Mucosa of rectum (tissue), 2 donors: ENCODE measurements at regions not wholly inside any gene's neighbourhood (a gene's known extent, or its start where the extent isn't known, plus 50 kb on each side); places are given as distances from the start of the nearest gene placed in this dataset.

Experiments
- H3K27ac ChIP-seq, 2 donors: one replicate each; pipeline ENCODE4 v1.7.0; 2013; ENCODE audit warnings: inconsistent platforms in 2 of 2, low read depth in 2 of 2, low read length in 2 of 2
- H3K27me3 ChIP-seq, 2 donors: one replicate each; pipeline ENCODE4 v1.7.0; 2013; ENCODE audit warnings: low read length in 2 of 2; ENCODE audit not compliant: control insufficient read depth in 2 of 2, insufficient read depth in 2 of 2
- H3K36me3 ChIP-seq, 2 donors: one replicate each; pipeline ENCODE4 v1.7.0; 2013; ENCODE audit warnings: low read length in 2 of 2; ENCODE audit not compliant: control insufficient read depth in 2 of 2, insufficient read depth in 2 of 2
- H3K4me1 ChIP-seq, 2 donors: one replicate each; pipeline ENCODE4 v1.7.0; 2013; ENCODE audit warnings: low read length in 2 of 2, mild to moderate bottlenecking in 1 of 2; ENCODE audit not compliant: control insufficient read depth in 2 of 2, insufficient read depth in 2 of 2
- H3K4me3 ChIP-seq, 2 donors: one replicate each; pipeline ENCODE4 v1.7.0; 2013; ENCODE audit warnings: low read length in 2 of 2
- H3K9ac ChIP-seq, 2 donors: one replicate each; pipeline ENCODE4 v1.7.0; 2013; ENCODE audit warnings: low read length in 2 of 2, low read depth in 1 of 2, mild to moderate bottlenecking in 1 of 2
- H3K9me3 ChIP-seq, 2 donors: one replicate each; pipeline ENCODE4 v1.7.0; 2013; ENCODE audit warnings: low read length in 2 of 2; ENCODE audit not compliant: control insufficient read depth in 2 of 2
- donor health status: healthy.
- donor health status: Normal muscosa, but diverticular disease.

- no peak overlapping the region for H3K4me3 ChIP-seq
- H3K9me3 ChIP-seq, result no peaks in the 10 kb centered on the region
- no peaks in the 10 kb centered on the region for H3K4me1 ChIP-seq
Observed at GRCh38 chr12:91565246-91565645, 382.6 kb upstream of the DCN start.

DNA sequence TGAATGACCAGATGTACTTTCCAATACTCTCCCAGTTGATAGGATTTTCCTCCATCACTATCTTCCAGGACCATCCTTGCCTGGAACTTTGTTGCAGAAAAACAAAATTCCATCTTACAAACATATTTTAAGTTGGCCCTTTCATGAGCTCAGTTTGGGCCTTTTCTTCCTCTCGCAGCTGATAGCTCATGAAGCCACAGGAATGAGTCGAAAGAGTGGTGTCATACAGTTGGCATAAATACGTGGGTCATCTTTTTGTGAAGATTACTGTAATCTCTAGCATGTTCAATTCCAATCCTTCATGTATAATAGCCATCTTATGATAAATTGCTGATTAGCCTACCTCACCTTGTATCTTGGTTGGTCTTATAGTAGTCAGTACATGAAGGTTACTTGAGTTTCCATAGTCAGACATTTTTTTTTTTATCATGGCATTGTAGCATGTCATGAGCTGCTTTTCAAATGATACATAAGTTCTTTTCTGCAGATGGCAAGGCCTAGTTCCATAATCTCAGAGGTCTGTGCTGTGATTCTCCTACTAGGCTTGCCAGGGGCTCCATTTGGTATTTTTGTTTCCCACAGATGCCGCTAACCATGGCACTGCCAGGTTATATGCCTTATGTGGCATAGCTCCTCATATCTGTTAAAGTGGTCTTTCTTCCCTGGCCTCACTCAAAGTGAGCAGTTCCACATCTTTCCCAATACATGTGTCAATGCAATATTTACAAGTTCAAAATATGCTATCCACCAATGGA, 380.6 kb upstream of the DCN start:
- H3K27ac ChIP-seq, result no peak overlapping the region

More at GRCh38 chr12:91565246-91565645, 382.6 kb upstream of the DCN start:
- H3K9ac ChIP-seq, result no peak overlapping the region
- H3K36me3 ChIP-seq, result no peaks in the 10 kb centered on the region
- no peaks in the 10 kb centered on the region for H3K27me3 ChIP-seq
- no peak overlapping the region for H3K27ac ChIP-seq

GRCh38 chr12:91562476-91562875, 379.9 kb upstream of the DCN start:
- no peak overlapping the region for H3K4me3 ChIP-seq
- no peaks in the 10 kb centered on the region for H3K36me3 ChIP-seq
- no peaks in the 10 kb centered on the region for H3K27me3 ChIP-seq
- no peaks in the 10 kb centered on the region for H3K9me3 ChIP-seq
- no peak overlapping the region for H3K9ac ChIP-seq
- H3K27ac ChIP-seq, result no peak overlapping the region
- no peaks in the 10 kb centered on the region for H3K4me1 ChIP-seq

More for the DNA sequence above, 380.6 kb upstream of the DCN start:
- Histone ChIP-seq H3K9me3 (no peaks in the 10 kb centered on the region), H3K9ac (no peak overlapping the region), H3K4me1 (no peaks in the 10 kb centered on the region), H3K4me3 (no peak overlapping the region), H3K27me3 (no peaks in the 10 kb centered on the region), H3K36me3 (no peaks in the 10 kb centered on the region)

DNA sequence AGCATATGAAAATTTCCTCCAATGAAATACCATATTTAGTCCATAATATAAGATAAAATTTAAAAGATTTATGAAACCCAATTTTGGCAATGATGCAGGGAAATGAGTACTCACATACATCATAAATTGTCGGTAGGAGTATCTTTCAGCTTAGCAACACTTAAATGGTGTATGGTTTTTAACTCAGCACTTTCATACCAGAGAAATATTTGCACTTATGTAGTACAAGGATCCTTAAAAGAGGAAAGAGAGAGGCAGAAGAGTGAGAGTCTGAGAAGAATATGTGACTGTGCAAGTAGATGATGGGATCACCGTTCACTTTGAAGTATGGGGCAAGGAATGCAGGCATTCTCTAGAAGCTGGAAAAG, 379.3 kb upstream of the DCN start:
- Histone ChIP-seq H3K4me3 (no peak overlapping the region), H3K9me3 (no peaks in the 10 kb centered on the region), H3K4me1 (no peaks in the 10 kb centered on the region), H3K27ac (no peak overlapping the region), H3K9ac (no peak overlapping the region), H3K36me3 (no peaks in the 10 kb centered on the region), H3K27me3 (no peaks in the 10 kb centered on the region)

DNA sequence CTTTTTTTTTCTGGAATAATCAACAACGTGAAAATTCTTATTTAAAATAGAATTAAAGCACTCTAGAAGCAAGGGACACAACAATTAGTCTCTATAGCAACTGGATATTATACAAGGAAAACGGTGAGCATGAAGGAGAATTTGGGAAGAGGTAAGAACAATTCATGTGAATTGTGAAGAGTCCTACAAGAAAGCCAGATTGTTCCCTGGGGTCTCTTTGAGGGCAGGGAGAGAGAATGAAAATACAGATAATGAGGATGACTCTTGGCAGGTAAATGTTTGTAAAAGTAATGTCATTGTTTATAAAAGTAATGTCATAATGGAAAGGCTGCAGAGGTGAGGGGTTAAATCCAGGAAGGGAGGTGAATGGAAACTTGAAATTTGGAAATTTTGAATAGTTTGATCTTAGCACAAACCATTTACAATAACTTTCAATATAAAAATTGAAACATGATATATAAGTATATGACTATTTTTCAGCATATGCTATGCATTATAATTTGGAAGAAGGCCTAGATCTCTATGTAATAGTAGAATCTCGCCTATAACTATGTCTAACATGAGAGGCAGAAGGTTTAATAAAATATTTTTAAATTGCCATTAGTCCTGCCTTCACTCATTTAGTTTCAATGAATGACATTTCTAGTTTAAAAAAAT, 378.8 kb upstream of the DCN start:
- no peaks in the 10 kb centered on the region for H3K4me1 ChIP-seq
- H3K4me3 ChIP-seq, result no peak overlapping the region
- no peak overlapping the region for H3K9ac ChIP-seq
- no peaks in the 10 kb centered on the region for H3K27me3 ChIP-seq
- H3K27ac ChIP-seq, result no peak overlapping the region
- H3K9me3 ChIP-seq, result no peaks in the 10 kb centered on the region
- H3K36me3 ChIP-seq, result no peaks in the 10 kb centered on the region

GRCh38 chr12:91556909-91557308, 374.3 kb upstream of the DCN start:
- no peaks in the 10 kb centered on the region for H3K4me1 ChIP-seq

GRCh38 chr12:91555436-91556415, 373.1 kb upstream of the DCN start:
- no peak overlapping the region for H3K9ac ChIP-seq
- H3K27ac ChIP-seq, result no peak overlapping the region
- H3K9me3 ChIP-seq, result no peaks in the 10 kb centered on the region
- H3K4me3 ChIP-seq, result no peak overlapping the region
- no peaks in the 10 kb centered on the region for H3K4me1 ChIP-seq
- no peaks in the 10 kb centered on the region for H3K27me3 ChIP-seq
- H3K36me3 ChIP-seq, result no peaks in the 10 kb centered on the region

More at GRCh38 chr12:91556909-91557308, 374.3 kb upstream of the DCN start:
- Histone ChIP-seq H3K36me3 (no peaks in the 10 kb centered on the region), H3K9me3 (no peaks in the 10 kb centered on the region), H3K4me3 (no peak overlapping the region), H3K27ac (no peak overlapping the region), H3K27me3 (no peaks in the 10 kb centered on the region), H3K9ac (no peak overlapping the region)

GRCh38 chr12:91551927-91552326, 369.3 kb upstream of the DCN start:
- no peak overlapping the region for H3K27ac ChIP-seq
- H3K27me3 ChIP-seq, result no peaks in the 10 kb centered on the region
- H3K9ac ChIP-seq, result no peak overlapping the region
- H3K4me1 ChIP-seq, result no peaks in the 10 kb centered on the region
- H3K36me3 ChIP-seq, result no peaks in the 10 kb centered on the region
- no peaks in the 10 kb centered on the region for H3K9me3 ChIP-seq
- no peak overlapping the region for H3K4me3 ChIP-seq

- no peak overlapping the region for H3K9ac ChIP-seq
- H3K4me1 ChIP-seq, result no peaks in the 10 kb centered on the region
- no peaks in the 10 kb centered on the region for H3K36me3 ChIP-seq
- no peaks in the 10 kb centered on the region for H3K27me3 ChIP-seq
- H3K27ac ChIP-seq, result no peak overlapping the region
- H3K4me3 ChIP-seq, result no peak overlapping the region
- no peaks in the 10 kb centered on the region for H3K9me3 ChIP-seq
Observed at GRCh38 chr12:91551242-91551641, 368.6 kb upstream of the DCN start.

DNA sequence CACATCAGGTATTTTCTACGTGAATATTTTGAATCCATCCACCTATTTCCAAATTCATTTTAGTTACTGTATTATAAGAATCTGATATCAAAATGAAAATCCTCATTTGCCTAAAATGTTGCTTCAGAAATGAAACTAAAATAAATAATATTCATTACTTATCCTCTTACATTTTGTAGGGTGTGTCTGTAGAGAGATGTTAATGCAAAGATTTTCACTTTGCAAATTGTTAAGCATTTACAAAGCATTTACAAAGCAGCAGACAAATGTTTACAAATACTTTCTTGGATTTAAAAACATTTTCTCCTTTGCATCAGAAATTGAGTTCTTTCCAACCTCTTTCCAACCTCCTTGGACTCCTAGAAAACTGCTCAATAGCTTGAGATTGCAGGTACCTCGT, 360.0 kb upstream of the DCN start:
- H3K4me3 ChIP-seq, result no peak overlapping the region
- no peaks in the 10 kb centered on the region for H3K9me3 ChIP-seq
- H3K9ac ChIP-seq, result no peak overlapping the region
- no peaks in the 10 kb centered on the region for H3K4me1 ChIP-seq
- no peak overlapping the region for H3K27ac ChIP-seq
- no peaks in the 10 kb centered on the region for H3K27me3 ChIP-seq
- H3K36me3 ChIP-seq, result no peaks in the 10 kb centered on the region
